Stimulated activated CD4-positive, alpha-beta T cell treated with anti-CD3 and anti-CD28 coated beads, Interleukin-12 subunit alpha, Interleukin-12 subunit beta, amount 100 ng/mL, for 4 hours (primary cell): ENCODE measurements at regions not wholly inside any gene's neighbourhood (a gene's known extent, or its start where the extent isn't known, plus 50 kb on each side); places are given as distances from the start of the nearest gene placed in this dataset.
"Not testable (repeated sequence)": the region's sequence is repeated elsewhere in the genome, so short reads cannot be mapped to it uniquely, and the experiment has no call there.

Experiments used
- DNase-seq: peaks from one replicate; pipeline ENCODE4 v3.0.0-alpha.2; 2020

DNA sequence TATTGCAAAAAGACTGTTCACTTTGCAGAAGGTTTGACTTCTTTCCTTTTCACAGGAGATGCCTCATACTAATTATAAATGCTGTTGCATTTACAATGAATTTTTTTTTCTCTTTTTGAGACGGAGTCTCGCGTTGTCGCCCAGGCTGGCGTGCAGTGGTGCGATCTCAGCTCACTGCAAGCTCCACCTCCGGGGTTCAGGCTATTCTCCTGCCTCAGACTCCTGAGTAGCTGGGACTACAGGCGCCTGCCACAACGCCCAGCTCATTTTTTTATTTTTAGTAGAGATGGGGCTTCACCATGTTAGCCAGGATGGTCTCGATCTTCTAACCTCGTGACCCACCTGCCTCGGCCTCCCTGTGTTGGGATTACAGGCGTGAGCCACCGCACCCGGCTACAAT lies 290.5 kb upstream of the GATB start:
- DNase-seq: not testable (repeated sequence)

DNA sequence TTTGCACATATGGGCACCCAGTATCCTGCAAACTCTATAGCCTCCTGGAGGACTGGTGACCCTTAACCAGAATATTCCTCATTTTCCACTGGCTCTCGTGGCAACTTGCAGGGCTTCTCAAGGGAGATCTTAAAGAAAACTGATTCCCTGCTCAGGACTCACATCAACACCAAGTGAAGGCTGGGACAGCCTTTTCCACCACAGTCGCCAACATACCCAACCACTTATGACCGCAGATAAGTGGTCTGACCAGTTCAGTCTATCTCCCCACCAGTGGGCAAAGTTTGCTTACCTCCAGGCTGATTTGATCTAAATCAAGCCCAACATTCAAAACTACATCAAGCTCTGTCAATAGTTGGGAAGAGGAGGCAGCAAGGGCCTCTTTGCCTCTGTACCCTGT lies 289.3 kb upstream of the GATB start:
- DNase-seq: no peak

DNA sequence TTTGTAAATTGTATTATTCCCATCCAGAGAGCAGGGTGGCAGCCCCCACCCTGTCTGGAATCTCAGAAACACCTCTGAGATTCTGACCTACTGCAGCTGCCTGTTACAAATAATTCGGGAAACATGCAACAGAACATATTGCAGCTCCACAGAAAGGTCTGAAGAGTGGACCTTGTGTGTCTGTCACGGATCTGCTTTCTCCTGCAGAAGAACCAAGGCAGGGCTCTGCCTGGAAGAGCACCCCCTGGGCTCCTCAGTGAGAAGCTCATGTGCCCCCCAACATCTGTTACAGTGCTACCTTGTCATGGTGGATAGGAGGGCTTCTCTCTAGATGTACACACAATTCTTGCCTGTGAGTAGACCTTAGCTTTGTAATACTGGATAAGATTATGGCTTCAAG lies 286.6 kb upstream of the GATB start:
- DNase-seq: no peak

DNA sequence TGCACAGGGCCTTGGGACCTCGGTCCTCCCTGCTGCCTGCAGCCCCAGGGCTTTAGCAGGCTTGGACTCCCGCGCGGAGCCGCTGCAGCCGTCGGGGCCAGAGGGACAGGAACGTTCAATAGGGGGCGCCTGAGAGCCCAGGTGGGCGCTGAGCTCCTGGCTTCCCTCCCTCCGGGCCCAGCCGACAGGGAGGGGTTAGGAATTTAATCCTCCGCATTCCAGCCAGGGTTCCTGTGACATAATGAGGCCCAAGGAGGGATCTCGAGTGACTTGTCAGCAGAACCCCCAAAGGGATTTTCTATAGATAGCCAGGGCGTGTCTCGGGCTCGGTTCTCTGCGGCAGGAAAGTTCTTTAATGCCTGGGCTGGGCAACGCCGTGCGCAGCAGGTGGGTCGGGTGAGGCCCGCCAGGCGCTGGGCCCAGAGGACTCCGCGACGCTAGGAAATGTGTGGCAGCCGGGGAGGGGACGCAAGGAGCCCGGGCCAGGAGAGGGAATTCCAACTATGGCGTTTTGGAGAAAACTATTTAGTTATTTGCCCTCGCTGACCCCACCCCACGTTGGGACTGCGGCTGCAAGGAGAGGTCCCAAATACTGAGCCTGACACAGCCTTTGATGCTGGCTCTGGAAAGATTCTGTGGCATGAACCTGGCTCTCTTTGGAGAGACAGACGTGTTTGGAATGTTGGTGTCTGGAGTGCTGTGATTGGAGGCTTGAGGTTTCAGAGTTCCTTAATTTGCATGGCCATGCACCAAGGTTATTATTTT lies 285.2 kb upstream of the GATB start:
- peak; percentile 23 for DNase-seq

DNA sequence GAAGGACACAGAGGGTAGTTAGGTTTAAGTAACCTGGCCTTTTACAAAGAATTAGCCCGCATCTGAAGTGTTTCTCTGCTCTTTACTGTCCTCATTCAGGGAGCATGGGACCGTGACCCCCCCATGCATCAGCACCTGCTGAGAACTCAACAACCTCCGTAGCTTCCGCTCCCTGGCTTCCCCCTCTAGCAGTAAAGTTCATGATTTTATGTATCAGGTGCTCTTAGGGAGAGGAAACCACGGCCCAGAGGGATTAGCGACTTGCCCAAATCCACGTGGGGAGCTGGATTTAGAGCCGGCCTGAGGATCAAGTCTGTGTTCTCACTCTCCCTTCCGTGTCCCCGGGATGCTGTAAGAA lies 284.6 kb upstream of the GATB start:
- DNase-seq: no peak

DNA sequence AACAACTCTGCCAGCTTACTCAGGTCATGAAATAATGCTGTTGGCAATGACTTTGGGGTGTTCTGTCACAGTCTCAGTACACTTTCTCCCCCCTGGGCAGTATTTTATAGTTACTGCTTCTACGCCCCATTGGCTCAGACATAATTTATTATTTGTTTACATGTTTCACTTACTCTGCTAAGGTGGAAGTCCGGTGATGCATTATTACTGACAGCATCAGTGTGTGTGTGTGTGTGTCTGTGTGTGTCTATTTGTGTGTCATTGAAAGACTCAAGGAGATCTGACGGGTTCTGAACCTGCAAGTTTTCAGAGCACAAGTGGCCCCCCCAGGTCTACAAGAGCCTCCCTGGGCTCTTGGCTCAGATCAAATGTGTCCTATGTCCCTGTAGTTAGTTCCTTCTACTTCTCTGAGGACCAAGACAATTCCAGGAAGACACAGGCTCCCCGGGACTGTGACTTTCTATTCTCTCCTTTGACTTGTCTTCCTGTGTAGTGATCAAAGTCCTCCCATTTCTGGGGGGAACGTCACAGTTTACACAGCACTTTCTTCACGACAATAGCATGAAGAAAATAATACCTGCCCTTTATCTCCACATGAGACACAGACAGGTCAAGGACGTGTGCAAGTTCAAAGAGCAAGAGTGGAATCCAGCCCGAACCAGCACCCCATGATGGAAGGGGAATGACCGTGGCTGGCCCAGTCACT lies 283.7 kb upstream of the GATB start:
- no peak for DNase-seq

DNA sequence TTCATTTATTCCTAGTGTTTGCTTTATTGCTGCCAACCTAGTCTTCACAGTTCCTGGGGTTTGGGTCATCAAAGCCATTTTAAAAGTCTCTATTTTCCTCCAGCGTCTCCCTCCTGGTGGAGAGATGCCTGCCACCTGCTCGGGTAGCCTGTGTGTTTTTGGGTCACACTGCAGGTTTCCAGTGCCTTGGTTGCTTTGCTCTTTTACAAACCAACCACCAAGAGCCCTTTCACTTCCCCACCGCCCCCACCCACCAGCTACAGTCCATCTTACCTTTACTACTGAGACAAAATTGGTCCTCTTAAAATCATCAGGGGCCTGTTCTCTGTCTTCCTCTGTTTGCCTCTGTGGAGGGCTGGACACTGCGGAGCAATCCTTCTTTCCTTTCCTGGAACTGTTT lies 280.5 kb upstream of the GATB start:
- no peak for DNase-seq

DNA sequence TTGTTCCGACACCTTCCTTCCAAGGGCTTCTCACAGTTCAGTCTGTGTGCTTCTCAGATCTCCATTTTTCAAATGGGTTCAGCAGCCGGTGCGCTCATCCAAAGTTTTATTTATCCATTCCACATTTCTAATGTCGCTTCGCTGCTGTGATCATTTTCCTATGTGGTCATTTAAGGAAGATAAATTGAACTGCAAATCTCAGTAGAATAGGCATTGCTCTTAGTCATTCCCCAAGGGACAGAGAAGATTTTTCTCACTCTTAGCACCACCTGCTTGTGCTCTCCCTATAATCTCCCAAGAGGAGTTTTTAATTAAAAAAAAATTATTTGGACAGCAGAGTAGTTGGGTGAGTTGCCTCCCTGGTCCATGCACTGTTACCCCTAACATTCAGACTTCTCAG lies 278.9 kb upstream of the GATB start:
- no peak for DNase-seq

DNA sequence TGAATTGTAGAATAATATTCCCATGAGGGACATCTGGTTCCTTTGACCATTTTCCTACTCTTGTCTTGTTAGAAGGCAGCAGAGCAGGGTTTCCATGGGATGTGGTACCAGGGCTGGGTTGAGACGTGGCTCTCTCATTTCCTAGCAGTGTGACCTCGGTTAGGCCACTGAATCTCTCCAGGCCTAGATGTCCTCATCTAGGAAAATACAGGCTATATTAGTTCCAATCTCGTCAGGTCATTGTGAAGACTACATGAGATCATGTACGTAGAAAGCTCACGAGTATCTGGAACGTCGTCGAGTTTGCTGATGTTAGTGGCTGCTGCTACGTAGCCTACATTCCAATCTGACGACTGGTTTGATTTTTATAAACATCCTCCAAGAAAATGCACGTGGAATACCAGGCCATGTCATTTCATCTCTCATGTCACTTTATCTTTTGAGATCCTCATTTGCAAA lies 278.2 kb upstream of the GATB start:
- no peak for DNase-seq

DNA sequence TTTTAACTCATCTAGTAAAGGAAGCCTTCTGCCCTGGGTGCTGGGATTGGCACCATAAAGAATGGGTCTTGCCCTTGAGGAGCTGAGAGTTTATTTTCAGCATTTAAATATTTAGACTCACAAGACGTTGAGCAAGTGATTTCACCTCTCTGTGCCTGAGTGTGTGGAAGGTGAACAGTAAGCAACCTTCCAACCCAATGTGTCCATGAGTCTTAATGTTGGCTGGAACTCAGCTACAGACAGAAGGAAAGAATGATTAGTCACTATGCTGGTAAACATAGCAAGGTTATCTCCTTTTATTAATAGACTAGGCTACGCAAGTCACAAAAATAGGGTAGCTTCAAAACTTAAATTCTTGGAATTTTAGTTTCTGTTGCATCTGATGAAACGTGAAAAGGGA lies 277.4 kb upstream of the GATB start:
- DNase-seq: no peak

DNA sequence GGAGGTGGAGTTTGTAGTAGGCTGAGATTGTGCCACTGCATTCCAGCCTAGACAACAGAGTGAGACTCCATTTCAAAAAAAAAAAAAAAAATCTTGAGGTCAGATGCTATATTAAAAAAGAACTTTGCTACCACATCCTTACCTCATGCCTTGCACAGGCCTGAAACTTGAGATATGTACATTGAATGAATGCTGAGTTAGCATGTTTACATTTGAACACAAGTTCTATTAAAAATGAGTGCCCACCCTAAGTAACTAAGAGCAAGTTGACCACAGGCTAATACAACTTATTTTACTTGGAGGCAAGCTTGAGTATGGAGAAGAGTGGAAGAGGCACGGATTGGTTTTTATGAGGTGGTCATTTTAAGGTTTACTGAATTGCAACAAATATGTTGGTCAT lies 276.6 kb upstream of the GATB start:
- DNase-seq: no peak

DNA sequence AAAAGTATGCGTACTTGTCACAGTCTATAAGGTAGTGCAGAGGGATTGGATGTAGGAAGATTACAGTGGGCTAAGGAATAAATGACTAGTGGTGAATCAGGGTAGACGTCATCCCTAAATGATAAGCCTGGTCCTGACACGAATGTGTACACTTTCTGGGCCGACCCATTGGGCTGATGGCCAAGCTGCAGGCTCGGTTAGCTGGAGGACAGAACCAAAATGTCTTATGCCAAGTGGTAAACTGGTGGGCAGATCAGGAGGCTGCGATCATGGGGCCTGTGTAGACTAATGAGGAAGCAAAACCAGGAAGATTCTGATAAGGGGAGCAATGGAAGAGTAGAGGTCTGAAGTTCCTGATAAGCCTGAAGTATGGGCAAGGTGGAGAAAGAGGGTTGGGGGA lies 272.8 kb upstream of the GATB start:
- DNase-seq: no peak

DNA sequence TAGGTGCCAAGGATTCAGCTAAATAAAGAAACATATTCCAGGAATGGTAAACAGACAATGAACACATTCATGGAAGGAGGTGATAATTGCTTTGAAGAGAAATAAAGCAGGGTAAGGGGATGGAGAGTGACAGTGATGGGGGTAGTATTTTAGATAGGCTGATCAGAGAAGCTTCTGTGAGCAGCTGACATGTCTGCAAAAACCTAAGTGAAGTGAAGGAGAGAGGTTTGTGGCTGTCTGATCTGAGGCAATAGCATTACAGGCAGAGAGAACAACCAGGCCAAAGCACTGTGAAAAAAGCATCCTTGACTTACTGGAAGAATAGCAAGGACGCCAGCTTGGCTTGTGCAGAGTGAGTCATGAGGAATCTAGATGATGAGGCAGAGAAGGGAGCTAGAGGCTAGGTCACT lies 271.9 kb upstream of the GATB start:
- DNase-seq: no peak

DNA sequence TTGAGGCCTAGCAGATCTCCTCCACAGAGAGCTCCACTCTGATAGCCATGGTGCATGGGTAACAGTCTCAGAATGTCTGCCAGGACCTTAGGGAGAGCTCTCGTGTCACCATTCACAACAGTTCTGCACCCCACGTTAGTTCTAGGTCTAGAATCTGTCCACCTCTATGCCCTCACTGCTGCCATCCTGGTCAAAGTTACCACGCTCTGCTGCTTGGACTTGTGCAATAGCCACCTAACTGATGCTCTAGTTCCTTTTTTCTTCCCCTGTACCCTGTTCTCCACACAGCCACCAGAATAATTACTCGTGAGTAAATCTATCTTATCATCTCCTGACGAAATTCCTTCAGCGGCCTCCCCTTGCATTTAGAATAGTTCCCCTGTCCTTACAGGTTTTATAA lies 268.8 kb upstream of the GATB start:
- DNase-seq: no peak

DNA sequence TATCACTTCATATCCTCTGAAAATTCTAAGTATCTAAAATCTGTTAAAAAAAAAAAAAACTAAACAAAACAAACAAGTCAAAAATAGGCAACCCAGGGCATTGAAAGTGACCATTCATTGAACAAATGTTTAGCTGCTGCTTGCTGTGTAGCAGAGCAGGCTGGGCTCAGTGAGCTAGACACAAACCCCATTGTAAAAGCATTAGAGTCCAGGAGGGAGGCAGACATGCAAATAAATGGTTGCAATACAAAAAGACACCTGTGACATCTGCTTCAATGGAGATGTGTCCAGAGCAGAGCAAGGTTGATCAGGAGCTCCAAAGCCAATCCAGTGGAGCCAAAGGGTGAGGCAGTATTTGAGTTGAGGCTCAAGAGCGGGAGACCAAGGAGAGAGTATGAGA lies 267.3 kb upstream of the GATB start:
- no peak for DNase-seq

DNA sequence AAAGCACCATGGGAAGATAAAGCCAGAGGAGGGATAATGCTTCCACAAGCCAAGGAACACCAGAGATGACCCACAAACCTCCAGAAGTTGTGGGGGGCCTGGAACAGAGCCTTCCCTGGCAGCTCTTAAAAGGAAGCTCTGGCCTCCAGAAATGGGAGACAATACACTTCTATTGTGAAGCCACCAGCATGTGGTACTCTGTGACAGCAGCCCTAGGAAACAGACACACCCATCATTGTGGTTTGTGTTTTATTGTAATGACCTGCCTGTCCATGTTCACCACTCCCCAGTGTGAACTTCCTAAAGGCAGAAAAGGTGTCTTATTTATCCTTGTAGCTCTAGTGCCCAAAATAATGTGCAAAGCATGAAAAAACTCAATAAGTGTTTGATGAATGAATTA lies 264.1 kb upstream of the GATB start:
- no peak for DNase-seq

DNA sequence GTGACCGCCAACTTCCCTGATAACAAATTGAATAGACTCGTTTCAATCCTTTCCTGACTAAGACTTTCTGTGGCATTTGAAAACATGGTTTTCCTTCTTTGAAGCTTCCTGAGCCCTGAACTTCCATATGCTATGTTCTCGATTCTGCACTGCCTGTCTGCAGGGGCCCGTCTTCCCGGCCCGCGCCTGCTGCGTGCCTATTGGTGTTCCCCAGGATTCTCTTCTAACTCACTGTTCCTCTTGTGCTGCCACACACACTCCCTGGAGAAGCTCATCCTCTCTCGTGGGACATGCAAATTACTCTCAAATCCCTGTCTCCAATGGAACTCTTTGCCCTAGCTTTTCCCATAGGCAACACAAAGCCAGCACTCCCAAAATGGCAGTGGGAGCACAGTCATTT lies 262.9 kb upstream of the GATB start:
- DNase-seq: no peak

DNA sequence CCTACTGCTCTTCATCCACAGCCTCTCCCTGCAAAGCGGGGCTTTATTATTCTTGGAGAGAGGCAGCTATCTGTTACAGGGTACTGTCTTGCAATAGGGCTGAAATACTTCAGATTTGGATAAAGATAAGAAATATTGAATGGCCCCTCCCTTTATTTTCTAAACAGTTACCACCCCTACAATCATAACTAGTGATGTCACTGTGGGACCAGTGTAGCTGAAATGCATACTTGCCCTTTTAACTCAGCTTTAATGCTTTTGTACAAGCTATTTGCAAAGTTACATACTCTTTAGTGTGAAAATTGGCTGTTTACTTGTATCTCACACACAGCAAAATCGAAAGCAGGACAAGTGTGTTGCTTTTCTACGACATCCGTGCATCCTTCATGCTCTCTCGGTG lies 261.7 kb upstream of the GATB start:
- DNase-seq: no peak

DNA sequence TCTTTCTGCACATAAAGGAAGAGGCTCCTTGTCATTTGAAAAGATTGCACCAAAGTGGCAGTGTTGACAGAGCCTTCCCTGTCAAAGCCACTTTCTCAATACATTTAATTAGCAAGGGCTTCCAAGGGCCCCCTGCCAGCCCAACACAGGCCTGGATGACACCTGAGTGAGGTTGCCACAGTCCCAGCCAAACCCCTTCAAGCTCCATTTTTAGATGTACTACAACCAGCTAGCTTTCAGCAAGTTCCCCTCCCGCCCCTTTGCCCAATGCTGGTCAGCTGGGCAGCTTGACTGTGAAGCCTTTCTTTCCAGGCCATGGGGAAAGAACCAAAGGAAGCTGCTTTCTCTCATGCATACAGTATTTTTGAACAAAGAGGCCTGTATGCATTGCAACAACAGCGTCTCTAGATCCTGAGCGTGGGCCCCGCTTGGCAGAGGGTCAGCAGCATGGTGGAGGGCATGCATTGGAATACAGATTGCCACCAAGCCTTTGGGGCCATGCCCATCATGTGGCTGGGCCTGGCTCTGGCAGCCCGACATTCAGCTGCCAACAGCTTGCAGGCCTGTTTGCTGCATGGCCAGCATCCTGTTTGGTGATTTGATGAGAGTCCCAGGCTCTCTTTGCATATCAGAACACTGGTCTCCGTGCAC lies 261.1 kb upstream of the GATB start:
- no peak for DNase-seq

DNA sequence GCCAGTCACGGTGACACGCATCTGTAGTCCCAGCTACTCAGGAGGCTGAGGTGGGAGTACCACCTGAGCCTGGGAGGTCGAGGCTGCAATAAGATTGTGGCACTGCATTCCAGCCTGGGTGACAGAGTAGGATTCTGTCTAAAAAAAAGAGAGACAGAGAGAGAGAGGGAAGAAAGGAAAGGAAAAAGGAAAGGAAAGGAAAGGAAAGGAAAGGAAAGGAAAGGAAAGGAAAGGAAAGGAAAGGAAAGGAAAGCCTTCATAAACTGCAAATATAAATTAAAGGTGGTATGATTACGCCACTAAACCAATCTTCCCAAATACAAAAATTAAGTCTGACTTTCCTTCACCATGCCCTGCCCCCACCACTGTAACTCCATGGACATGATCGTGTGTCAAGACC lies 259.3 kb upstream of the GATB start:
- no peak for DNase-seq

DNA sequence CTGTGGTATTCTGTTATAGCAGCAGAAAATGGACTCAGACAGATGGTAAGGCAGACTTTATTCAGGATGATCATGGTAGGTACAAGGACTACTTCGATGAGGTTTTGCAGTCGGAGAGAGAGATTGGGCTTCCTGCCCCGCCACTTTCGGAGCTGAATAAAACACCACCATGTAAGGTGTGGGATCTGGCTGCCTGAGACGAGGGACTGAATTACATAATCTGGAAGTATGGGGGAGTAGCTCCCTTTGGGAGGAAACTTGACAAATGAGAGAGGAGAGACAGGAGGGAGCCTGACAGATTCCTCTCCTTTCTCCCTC lies 255.5 kb upstream of the GATB start:
- no peak for DNase-seq

DNA sequence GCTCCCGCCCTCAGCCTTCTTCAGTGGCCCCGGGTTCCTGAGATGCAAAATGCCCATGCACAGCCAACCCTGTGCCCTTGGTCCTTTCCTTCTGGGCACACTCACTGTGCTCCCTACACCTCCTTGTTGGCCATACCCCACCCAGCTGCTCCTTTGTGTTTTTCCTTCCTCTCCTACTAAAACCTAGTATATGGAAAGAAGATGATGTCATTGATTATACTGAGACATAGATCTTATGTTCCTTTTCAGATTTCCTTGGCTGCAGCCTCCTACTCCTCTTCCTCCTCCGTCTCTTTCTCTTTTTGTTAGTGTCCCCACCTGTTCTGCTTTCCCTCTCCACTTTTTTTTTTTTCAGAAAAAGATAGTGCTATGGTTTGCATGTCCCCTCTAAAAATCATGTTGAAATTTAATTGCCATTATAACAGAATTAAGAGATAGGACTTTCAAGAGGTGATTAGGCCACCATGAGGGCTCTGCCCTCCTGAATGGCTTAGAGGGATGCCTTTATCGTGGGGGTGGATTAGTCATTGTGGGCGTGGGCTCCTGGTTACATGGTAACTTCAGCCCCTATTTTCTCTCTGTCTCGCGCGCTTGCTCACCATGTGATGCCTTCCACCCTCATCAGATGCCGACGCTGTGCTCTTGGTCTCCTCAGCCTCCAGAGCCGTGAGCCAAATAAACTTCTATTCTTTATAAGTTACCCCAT lies 254.9 kb upstream of the GATB start:
- no peak for DNase-seq

DNA sequence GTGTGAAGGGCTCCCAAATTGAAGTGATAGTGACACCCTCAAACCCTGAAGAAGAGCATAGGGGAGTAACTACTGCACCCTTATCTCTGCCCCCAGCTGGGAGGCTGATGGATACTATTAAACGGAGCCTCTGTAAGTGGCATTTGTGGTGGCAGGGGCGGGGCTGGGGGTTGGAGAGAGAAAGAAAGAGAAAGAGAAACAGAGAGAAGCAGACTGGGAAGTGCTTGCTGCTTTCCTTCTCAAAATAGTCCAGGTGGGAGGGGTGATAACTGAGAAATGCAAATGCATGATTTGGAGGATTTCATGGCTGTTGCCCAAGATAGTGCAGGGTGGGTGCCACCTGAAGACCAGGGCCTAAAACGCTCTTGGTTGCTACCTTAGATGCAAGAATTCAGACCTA lies 253.5 kb upstream of the GATB start:
- peak; percentile 39 for DNase-seq

DNA sequence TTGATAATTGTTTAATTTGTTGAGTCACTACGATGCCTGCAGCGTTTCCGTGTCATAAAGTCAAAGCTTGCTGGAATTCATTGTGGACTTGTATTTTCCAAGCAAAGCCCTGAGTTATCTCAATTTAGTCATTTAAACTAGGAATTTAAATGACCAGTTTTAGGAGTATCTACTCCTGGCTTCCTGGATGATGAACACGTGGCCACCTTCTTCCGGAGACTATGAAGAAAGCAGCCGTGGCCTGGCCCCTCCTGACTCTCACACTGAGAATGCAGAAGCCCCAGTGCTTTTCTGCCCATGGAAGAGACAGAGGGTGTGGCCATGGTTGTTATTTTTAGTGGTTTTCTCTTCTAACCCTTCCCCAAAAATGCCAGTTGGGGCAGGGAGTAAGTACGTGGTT lies 250.7 kb upstream of the GATB start:
- DNase-seq: no peak
